Fibroblast of upper back skin (primary cell): ENCODE measurements at regions not wholly inside any gene's neighbourhood (a gene's known extent, or its start where the extent isn't known, plus 50 kb on each side); places are given as distances from the start of the nearest gene placed in this dataset.
A peak's percentile ranks its signal among the peaks of the same experiment; 100 is the strongest.
"Not testable (repeated sequence)": the region's sequence is repeated elsewhere in the genome, so short reads cannot be mapped to it uniquely, and the experiment has no call there.

Experiments
- DNase-seq: peaks from one replicate; pipeline ENCODE4 v3.0.0-alpha.2; 2013

DNA sequence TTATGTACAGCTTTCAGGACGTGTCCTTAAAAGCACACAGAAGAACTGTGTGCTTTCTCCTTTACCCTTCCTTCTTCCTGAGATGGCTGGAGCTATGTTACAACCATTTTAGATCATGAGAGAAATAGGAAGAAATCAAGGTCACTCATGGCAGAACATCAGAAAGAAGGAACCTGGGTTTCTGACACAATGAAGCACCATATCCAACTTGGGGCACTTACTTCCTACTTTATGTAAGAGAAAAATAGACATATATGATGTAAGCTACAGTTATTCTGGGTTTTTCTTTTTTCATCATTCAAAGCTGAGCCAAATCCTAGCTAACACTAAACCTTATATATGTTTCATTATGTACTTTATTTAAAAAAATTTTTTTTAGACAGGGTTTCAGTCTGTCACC is 79.5 kb downstream of the FAM161A start:
- DNase-seq = no peak

DNA sequence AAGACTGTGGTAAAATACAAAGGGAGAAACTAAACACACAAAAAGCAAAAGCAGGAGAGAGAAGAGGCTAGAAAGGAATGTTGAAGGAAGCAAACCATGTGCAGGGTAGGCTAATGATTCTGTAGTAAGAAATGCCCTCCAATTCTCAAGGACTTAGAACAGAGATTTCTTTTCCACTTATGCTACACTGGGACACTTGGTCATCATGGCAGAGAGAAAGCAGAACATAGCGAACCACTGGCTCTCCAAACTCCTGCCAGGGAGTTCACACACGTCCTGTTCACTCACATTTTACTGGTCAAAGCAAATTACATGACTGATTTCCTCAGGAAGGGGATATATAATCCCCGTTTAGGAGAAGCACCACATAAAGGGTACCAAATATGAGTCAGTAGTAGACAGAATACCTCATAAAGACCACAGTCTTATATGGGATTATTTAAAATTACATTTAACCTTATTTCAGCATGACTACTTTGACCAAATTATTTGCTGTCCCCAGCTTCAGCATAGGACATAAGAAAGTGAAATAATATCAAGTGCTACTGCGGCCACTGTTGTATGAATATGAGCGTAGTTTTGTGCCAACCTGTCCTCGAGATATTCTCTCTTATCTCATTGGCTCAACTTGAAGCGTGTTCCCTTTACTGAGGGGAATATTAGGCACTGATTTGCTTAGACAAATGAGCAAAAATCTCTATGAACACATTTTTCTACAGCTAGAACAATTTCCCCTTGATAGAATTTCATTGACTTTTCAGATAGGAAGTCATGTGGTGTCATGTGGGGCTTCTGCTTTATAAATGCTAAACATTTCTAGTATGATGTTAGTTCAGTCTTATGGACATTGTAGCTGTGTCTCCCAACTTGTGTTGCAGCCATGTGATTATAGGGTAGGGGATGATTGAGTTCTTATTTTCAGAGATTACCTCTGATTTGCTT is 81.7 kb downstream of the FAM161A start:
- DNase-seq = no peak

DNA sequence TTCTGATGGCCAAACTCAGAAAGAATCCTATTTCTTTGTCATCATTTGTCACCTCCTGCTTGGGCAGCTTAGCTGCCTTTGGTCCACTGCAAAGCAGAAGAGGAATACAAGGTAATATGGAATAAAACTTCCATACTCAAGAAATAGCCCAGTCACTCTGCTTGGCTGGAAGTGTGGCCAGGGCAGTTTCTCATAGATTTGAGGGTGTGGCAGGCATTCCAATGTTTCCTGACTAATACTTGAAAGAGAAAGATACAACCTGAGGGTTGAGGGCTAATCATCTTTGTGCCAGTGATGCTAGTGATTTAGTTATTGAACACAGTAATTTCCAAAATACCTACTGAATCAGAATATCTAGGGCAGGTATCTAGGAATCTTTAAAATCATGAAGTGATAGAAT is 83.1 kb downstream of the FAM161A start:
- peak; percentile 6 for DNase-seq

DNA sequence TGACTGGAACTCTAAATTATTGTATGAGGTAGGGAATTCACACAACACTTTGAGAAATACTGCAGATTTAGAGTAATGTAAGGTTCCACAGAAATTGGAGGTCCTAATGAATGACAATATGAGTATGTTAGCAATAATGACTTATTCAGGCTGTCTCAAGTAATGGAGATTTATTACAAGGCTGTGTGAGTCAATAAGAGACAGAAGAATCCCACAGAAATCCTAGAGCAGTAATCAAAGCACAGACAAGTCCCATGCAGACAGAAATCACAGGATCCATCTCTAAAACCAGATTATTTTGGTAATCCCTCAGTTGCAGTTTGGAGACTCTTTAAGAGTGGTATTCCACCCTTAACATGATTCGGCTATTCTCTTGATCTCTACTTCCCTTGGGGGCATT is 83.6 kb downstream of the FAM161A start:
- DNase-seq = peak; percentile 11

DNA sequence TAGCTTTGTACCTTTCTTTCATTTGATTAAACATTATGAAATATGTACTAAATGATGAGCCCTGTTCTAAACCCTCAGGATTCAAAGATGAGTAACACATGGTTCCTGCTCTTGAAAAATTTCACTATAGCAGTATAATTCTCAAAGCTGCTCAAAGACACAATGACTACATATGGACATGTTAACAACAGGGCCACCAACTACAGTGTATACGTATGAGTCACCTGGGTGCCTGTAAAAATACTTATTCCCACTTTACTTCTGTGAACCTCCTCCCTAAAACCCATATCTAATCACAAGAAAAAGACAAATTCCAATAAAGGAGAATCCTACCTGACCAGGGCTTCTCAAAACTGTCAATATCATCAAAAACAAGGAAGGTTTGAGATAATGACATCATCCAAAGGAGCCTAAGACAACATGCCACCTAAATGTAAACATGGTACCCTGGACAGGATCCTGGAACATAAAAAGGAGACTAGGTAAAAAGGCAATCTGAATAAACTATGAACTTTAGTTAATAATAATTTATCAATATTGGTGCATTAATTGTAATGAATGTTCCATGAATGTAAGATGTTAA is 84.7 kb downstream of the FAM161A start:
- no peak for DNase-seq

DNA sequence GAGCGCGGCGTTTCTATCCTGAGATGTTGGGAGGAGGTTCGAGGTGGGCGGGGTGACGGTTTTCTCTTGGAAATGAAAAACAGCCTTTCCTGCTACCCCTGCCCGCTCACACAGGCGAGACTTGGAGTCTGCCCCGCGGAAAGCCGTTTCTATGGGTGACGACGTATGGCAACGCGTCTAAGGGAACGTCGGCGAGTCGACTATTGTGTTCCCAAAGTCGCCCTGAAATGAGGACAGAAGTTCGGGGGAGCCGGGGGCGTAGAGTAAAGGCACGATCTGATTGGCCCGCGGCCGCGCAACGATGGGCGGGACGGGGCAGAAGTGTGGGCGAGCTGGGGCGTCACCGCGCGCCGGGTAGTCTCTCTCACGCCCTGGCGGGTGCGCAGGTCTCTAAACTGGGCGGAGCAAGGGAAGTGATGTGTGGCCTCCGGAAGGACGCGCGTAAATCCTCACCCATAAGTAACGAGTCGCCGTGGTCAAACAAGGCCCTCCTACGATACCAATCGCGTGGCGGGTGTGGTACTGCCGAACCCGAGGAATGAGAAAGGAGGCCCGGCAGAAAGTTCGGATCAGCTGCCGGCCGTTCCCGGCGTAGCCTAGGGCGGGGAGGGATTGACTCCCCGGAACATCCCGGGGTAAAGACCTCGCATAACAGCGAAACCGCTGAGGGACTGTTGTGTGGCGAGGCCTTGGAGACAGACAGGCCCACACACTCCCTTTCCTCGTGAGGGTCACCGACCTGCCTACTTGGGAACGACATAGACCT is 89.6 kb downstream of the FAM161A start:
- peak; percentile 98 for DNase-seq

DNA sequence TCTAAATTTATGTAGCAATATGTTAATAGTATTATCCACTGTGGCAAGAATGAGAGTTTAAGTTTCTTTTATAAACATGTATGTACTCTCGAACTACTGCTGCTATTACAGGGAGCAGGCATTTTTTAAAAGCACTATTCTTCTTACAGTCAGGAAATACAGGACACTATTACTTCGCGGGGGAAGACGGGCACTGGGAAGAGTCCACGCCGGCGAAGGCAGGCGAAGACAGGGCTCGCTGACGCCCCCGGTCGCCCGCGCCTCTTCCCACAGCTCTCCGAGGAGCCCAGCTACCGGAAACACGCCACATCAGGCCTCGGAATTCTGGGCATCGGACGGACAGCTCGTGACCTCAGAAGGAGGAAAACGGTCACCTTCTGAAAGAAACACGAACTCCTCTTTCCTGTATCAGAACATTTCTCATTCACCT is 90.2 kb downstream of the FAM161A start:
- peak; percentile 84 for DNase-seq

DNA sequence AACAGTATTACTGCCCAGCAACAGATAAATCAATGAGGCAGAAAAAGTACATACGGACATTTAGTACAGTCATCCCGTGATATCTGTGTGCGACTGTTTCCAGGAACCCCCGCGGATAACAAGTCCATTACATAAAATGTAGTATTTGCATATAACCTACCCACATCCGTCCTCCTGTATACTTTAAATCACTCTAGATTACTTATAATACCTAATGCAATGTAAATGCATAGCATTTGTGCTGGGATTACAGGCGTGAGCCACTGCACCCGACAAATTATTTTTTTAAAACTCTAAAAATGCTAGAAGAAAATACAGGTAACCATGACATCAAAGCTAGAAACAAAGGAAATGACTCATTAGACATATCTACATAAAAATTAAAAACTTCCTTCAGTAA is 91.6 kb downstream of the FAM161A start:
- no peak for DNase-seq

DNA sequence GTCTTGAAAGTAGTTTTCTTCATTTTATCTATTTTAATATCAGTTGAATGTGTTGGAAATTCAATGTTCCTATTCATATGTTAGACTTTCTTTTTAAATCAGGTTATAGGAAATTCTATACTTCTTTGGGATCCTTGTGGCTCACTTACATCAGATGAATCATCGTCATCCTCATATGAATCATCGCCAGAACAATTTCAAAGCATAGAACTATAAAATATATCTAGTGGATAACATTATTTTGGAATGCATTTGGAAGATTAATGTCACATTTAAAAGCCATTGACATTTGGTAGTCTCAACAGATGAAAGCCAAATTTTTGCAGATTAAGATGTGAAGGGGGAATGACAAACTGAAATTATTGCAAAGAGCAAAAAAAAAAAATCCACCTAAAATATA is 94.1 kb downstream of the FAM161A start:
- DNase-seq = peak; percentile 89

DNA sequence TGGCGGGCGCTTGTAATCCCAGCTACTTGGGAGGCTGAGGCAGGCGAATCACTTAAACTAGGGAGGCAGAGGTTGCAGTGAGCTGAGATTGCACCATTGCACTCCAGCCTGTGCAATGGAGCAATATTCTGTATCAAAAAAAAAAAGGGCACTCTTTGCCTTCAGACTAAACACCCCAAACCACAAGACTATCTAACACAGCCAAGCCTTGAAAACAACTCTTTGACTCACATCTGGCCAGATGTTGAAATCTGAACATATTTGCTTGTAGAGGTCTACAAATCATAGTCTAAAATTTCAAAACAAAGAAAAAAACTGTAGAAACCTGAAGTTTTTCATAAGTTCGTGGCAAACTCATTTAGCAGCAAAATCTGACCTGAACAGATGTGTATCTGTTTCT is 94.9 kb downstream of the FAM161A start:
- DNase-seq = peak; percentile 90

DNA sequence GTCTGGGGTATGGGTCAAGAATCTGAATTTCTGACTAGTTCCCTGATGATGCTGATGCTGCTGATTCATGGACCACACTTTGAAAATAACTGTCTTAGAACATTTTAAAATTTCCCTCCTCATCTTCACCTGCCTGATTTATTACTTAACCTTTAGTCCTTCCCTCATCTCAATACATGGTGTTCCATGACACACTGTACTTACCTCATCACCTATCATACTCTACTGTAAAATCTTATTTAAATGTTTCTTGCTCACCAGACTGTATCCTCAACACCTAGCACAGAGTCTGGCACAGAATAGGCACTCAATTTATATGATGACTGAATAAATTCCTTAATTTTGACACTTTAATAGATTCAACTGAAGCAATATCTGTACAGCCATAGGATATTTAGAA is 95.7 kb downstream of the FAM161A start:
- DNase-seq = no peak

DNA sequence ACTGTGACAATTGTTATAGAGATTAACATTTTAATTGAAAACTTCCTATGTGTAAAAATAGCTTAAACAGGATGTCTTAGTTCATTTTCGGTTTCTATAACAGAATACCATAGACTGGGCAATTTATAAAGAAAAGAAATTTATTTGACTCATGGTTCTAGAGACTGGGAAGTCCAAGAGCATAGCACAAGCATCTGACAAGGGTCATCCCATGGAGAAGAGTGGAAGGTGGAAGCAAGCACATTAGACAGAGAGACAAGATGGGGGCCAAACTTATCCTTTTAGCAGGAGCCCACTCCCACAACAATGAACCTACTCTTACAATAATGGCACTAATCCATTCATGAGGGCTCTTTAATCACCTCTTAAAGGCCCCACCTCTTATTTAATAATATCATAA is 100.3 kb downstream of the FAM161A start:
- no peak for DNase-seq

DNA sequence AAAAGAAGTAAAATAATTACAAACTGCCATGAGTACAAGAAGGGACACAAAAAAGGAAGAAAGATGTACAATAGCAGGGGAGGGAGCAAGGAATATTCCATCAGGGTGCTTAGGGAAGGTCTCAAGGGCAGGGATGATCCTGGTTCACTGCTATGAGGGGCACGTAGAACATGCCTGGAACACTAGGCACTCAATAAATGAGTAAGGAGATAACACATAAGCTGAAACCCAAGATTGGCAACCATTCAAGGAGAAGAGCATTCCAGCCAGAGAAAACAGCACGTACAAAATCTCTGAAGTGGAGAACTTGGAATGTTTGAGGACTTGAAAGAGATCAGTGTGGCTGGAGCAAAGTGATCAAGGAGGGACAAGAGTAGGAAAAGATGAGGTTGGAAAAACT is 103.2 kb downstream of the FAM161A start:
- peak; percentile 80 for DNase-seq

DNA sequence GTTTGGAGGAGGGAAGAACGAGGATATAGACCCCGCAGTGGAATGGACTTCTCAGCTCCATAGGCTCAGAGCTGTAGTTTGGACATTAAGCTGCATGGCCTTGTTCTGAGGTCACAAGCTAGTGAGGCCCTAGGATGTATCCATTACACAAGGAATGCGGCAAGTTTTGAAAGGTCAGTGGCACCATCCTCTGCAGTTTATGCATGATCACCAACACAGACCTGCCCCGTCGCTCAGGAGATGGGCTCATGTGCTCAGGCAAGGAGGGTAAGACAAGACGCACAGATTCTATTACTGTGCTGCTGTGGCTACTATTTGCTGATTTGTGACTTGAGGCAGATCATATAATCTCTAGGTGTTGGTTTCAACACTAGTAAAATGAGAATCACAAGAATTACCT is 110.9 kb downstream of the FAM161A start:
- no peak for DNase-seq

DNA sequence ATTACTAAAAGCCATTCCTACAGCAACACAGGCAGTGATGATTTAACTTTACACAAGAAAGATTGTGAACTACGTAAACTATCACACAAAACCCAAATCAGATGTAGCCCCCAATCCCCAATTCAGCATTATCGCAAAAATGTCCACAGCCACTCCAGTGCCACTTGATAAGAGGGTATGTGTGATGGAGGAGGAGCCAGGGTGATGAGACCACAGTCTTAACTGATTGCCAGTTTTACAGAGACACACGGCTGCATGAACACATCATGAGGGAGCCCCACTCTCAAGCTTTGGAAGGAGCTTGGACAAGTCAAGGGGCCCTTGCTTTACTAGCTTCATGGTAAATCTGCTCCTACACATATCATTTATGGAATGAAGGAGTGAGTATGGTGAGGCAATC is 116.0 kb downstream of the FAM161A start:
- no peak for DNase-seq

DNA sequence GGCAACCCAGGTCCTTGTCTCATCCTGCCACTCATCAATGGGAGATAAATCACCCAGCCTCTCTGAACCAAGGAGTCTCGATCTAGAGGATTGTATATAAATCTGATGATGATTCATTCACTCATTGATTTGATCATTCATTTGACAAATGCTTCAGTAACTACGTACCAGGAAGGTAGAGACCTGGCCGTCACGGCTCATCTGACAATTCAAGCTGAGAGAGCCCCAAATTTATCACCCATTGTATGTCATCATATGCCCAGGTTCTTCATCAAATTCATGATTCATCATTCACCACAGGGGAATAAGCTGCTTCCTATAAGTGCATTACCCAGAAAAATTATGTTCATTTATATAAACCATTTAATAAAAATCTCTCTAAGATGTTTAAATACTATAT is 116.9 kb downstream of the FAM161A start:
- DNase-seq = peak; percentile 26

DNA sequence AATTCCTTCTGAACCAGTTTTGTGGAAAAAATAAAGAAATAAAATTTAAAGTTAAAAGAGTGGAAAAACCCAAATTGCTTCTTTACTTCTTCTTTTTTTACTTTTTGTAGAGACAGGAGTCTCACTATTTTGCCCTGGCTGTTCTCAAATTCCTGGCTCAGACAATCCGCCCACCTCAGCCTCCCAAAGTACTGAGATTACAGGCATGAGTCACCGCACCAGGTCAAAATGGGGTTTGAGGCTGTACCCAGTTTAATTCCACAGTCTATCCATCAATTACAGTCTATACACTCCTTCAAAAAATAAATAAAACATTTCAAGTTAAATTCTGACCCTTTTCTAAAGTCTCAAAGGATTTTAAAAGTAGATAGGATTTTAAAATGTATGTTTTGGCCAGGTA is 120.3 kb downstream of the FAM161A start:
- DNase-seq = peak; percentile 3

DNA sequence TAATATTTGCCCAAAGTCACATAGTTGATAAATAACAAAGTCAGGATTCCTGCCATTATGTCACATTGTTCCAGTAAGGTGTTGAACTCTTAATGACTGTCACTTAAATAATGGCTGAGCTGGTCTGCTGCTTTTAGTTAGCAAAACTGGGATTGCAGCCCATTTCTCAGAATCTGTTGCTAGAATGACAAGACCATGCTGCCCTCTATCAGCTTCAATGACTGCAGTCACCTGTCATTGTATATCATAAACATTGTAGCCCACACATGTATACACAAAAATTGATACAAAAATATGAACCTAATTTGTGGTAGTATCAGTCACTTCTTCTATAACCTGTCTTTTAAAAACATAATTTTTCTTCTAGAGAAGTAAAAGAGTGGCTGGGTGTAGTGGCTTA is 121.1 kb downstream of the FAM161A start:
- DNase-seq = no peak

DNA sequence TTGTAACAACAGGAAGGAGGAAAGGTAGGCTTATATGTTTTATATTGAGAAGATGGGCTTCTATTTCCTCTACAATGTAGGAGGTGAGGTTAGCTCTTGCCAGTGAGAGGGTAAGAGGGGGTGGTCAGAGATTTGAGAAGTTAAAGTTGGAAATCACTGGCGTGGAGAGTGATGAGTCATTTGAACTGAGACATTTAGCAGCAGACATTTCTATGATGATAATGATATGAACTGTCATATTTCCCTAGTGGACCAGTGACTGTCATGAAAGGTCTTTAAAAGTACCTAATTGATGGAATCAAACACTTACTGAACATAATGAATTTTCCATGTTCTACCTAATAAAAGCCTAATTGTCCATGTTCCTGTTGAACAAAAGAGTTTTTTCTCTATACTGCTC is 126.1 kb downstream of the FAM161A start:
- peak; percentile 5 for DNase-seq

DNA sequence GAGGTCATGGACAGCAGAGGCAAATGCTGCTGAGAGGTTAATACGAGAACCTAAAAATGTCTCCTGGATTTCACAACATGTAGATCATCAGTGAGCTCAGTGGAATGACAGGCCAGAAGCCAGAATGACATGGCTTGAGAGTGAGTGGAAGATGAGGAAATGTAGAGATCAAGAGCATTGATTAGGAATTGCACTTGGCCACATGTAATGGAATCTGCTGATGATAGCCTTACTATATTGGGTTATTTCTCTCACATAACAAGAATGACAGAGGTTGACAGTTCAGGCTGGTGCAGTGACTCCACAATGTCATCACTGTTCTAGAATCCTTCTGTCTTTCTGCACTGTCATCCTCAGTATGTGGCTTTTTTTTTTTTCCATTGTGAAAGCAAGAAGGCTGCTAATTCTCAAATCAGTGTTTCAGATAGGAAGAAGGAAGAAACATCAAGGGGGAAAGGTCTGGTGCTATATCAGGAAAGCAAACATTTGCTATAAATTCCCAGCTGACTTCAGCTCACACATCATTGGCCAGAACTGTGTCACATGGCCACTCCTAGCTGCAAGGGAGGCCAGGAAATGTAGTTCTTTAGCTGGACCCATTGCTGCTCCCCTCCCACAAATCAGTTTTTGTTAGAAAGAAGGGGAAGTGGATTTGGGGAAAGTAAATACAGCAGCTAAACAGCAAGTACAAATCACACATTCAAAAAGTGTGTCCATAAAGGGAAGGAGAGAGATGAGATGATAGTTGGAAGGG is 127.2 kb downstream of the FAM161A start:
- no peak for DNase-seq

DNA sequence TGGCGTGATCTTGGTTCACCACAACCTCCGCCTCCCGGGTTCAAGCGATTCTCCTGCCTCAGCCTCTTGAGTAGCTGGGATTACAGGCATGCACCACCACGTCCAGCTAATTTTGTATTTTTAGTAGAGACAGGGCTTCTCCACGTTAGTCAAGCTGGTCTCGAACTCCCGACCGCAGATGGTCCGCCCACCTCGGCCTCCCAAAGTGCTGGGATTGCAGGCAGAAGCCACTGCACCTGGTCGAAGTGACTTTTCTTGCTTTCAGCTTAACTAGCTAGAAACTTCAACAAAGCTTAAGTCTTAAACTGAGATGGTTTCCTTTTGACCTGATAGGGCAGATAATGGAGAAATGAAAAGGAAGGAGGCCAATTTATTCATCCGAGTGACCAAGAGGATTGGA is 130.5 kb downstream of the FAM161A start:
- not testable (repeated sequence) for DNase-seq

DNA sequence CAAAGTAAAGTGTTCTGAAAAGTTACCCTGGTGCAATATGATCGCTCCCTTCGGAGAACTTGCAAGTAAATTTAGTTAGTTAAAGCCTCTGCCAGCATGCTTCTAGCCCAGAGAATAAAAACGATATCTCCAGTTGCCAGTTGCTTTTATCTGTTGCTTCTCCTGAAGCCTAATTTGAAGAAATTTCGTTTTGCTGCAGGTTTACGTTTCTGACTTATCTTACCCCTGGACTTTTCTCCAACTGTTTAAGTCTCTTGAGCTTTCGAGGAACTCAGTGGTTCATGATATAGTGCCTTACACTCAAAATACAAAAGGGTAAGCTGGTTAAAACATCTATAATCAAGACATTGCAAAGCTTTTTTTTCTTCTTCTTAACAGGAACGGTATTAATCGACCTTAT is 131.1 kb downstream of the FAM161A start:
- no peak for DNase-seq

DNA sequence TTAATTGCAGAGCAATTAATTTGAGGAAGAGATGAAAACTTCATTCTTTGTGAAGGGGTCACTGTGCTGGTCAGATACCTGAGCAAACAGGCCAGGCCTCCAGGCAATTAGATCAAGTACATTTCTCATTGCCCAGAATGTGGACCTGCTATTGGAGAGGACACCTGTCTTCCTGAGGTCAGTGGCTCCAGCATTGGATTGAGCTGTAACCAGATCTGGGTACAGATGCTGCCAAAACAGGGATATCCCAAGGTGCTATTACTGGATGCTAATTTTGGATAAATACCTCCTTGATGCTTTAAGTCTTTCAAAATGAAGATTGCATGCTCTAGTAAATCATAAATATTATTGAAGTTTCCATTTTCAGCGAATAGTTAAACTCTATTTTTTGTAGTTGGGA is 131.5 kb downstream of the FAM161A start:
- no peak for DNase-seq
